Common myeloid progenitor, CD34-positive (primary cell): ENCODE measurements at regions not wholly inside any gene's neighbourhood (a gene's known extent, or its start where the extent isn't known, plus 50 kb on each side); places are given as distances from the start of the nearest gene placed in this dataset.
"Not testable (repeated sequence)": the region's sequence is repeated elsewhere in the genome, so short reads cannot be mapped to it uniquely, and the experiment has no call there.

Experiments used
- CTCF ChIA-PET: fragments of 350-600 bp; sonication (Branson Sonifier 250); formaldehyde crosslinking; loops from one replicate; lab custom pipeline; 2021; ENCODE audit warnings: antibody characterized with exemption; lab: Charles Lee
- POLR2A ChIA-PET: fragments of 350-600 bp; sonication (Branson Sonifier 250); formaldehyde crosslinking; loops from one replicate; lab custom pipeline; 2021; ENCODE audit warnings: antibody characterized with exemption; lab: Charles Lee
- DNase-seq, 3 donors: peaks; one replicate each; pipeline versions ENCODE4 v3.0.0 to v3.0.0-alpha.2; 2013
- H3K27ac ChIP-seq, 2 experiments: 1 replicate in 1 of 2; 2 replicates in 1 of 2; pipeline ENCODE4 v1.7.0; 2013; ENCODE audit warnings: inconsistent platforms in 2 of 2, low read length in 2 of 2, mild to moderate bottlenecking in 2 of 2, low read depth in 1 of 2, moderate library complexity in 1 of 2; ENCODE audit not compliant: severe bottlenecking in 2 of 2, insufficient read depth in 1 of 2, poor library complexity in 1 of 2
- H3K27me3 ChIP-seq, 5 experiments: replicated peaks in 2 of 5; 1 replicate in 3 of 5; 2 replicates in 2 of 5; pipeline versions ENCODE4 v1.6.1 to v1.7.0; 2013; ENCODE audit warnings: low read length in 4 of 5, mild to moderate bottlenecking in 2 of 5, moderate library complexity in 2 of 5, inconsistent platforms in 1 of 5; ENCODE audit not compliant: insufficient read depth in 5 of 5, control insufficient read depth in 4 of 5
- H3K36me3 ChIP-seq, 4 experiments: 1 replicate in 2 of 4; 2 replicates in 2 of 4; pipeline versions ENCODE4 v1.6.1 to v1.7.0; 2013; ENCODE audit warnings: low read length in 3 of 4, control low read depth in 1 of 4, mild to moderate bottlenecking in 1 of 4; ENCODE audit not compliant: control insufficient read depth in 4 of 4, insufficient read depth in 4 of 4
- H3K4me1 ChIP-seq, 4 experiments: 1 replicate in 3 of 4; 2 replicates in 1 of 4; pipeline versions ENCODE4 v1.6.1 to v1.7.1; 2013; ENCODE audit warnings: low read length in 3 of 4, mild to moderate bottlenecking in 3 of 4, control low read depth in 1 of 4, inconsistent platforms in 1 of 4, moderate library complexity in 1 of 4; ENCODE audit not compliant: control insufficient read depth in 4 of 4, insufficient read depth in 4 of 4; ENCODE audit errors: control extremely low read depth in 1 of 4
- H3K4me3 ChIP-seq, 7 experiments: 1 replicate in 4 of 7; 2 replicates in 3 of 7; pipeline versions ENCODE4 v1.5.1 to v1.7.0; 2013; ENCODE audit warnings: mild to moderate bottlenecking in 7 of 7, low read length in 6 of 7, moderate library complexity in 6 of 7, inconsistent platforms in 2 of 7, low read depth in 2 of 7, control low read depth in 1 of 7; ENCODE audit not compliant: insufficient read depth in 4 of 7, control insufficient read depth in 1 of 7; ENCODE audit errors: extremely low read depth in 1 of 7
- H3K9me3 ChIP-seq, 5 experiments: 1 replicate in 4 of 5; 2 replicates in 1 of 5; pipeline versions ENCODE4 v1.6.1 to v1.7.1; 2013; ENCODE audit warnings: low read length in 4 of 5, mild to moderate bottlenecking in 2 of 5, inconsistent platforms in 1 of 5, low read depth in 1 of 5, moderate library complexity in 1 of 5; ENCODE audit not compliant: control insufficient read depth in 4 of 5, insufficient read depth in 2 of 5; ENCODE audit errors: control extremely low read depth in 1 of 5
- WGBS: methylation state at CpG from one replicate; pipeline ENCODE4 v1.1.5; 2013; ENCODE audit not compliant: insufficient coverage; 5-methylcytosine and 5-hydroxymethylcytosine counted together

DNA sequence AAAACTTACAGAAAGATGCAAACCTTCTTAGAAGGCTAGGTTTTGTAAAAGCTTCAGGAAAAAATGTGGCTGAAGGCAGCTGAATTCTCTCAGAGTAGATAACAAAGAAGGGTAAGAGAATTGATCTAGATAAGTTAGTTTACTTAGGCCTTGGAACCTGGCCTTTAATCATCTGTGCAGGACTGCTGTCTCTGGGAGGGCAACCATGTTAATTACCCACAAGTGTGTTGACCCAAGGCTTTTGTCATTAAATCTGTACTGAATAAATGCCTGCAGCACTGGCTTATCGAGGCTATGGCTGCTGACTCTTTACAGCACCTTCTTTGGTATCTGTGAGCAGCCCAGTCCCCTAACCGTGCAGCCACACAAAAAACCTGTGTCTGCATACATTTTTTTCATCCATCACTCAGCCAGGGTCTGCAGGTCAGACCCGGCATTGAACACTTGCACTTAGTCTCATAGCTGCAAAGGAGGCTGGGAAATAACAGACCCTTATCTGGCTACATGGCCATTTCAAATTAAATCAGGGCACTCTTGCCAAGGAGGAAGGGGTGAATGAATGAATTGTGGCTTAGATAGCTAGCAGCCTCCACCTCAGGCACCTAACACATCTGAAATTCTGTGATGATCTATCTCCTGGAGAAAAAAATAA is 86.4 kb upstream of the EPCAM start:
- ChIA-PET CTCF (interaction anchor here (1.4 to 3.5 kb wide), 3 partner anchors 10 to 41 kb away, joined by 3 to 13 read pairs (median 8); no protein-coding TSS in a partner anchor), POLR2A (interaction anchor here (0.6 kb wide), 1 partner anchor 1189 kb away, joined by 3 read pairs; no protein-coding TSS in a partner anchor)
- no peaks in the 10 kb centered on the region for H3K4me1 ChIP-seq
- no peaks in the 10 kb centered on the region for H3K36me3 ChIP-seq
- DNase-seq, result no peak
- 95% methylated on average over 3 of the region's 3 CpGs for WGBS
- H3K4me3 ChIP-seq, result no peak overlapping the region
- no peaks in the 10 kb centered on the region for H3K27me3 ChIP-seq
- H3K27ac ChIP-seq, result no peak overlapping the region
- no peaks in the 10 kb centered on the region for H3K9me3 ChIP-seq

- not testable (repeated sequence) for H3K4me3 ChIP-seq, H3K9me3 ChIP-seq, H3K4me1 ChIP-seq, DNase-seq, H3K36me3 ChIP-seq, H3K27me3 ChIP-seq, H3K27ac ChIP-seq
- 100% methylated on average over 2 of the region's 4 CpGs for WGBS
- ChIA-PET CTCF (interaction anchor here (0.6 to 1.3 kb wide), 2 partner anchors 27 to 32 kb away, joined by 3 read pairs; no protein-coding TSS in a partner anchor), POLR2A (interaction anchor here (0.6 kb wide), 1 partner anchor 48 kb away, joined by 7 read pairs; no protein-coding TSS in a partner anchor)
Measured at GRCh38 chr2:47279525-47279924, 89.6 kb upstream of the EPCAM start.

DNA sequence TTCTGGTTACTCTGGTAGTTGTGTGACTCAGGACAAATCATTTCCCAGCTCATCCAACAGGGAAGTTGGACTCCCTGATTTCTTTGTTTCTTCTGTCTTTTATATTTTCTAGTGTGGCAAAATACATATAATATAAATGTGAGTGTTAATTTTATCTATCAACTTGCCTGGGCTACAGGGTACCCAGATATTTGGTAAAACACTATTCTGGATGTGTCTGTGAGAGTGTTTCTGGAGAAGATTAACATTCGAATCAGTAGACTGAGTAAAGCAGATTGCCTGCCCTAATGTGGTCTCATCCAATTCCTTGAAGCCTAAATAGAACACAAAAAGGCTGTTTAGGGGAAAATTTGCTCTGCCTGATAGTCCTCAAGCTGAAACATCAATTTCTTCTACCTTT is 91.1 kb upstream of the EPCAM start:
- no peaks in the 10 kb centered on the region for H3K36me3 ChIP-seq
- CTCF ChIA-PET, result interaction anchor here (0.6 to 1.6 kb wide), 5 partner anchors 14 to 40 kb away, joined by 3 to 4 read pairs (median 3); no protein-coding TSS in a partner anchor
- H3K27me3 ChIP-seq, result no peaks in the 10 kb centered on the region
- no peaks in the 10 kb centered on the region for H3K9me3 ChIP-seq
- no peak overlapping the region for H3K4me3 ChIP-seq
- 100% methylated on average over 1 of the region's 1 CpG for WGBS
- DNase-seq, result no peak
- no peak overlapping the region for H3K27ac ChIP-seq
- peaks cover 0 to 1% (median 0%) of the 10 kb centered on the region in 4 experiments for H3K4me1 ChIP-seq
- POLR2A ChIA-PET, result no interaction called here

DNA sequence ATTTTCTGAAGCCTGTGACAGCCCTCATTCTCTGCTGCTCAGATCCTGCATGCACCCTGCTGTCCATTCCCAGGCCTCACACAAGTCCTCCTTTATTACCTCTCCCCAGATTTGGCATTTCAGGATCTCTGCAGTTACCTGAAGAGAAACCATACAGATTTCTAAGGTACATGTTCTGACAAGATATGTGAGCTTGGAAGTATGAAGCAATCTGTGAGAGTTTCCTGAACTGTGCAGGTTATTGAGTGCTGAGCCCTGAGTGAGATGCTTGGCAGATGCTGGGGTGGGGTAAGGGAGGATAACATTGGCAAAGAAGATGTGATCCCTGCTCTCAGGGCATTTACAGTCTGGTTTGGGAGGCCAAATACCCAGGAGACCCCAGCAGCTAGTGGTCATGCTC is 91.9 kb upstream of the EPCAM start:
- ChIA-PET CTCF (interaction anchor here (0.8 to 7.6 kb wide), 6 partner anchors 9 to 294 kb away, joined by 3 to 43 read pairs (median 4); no protein-coding TSS in a partner anchor), POLR2A (no interaction called here)
- H3K36me3 ChIP-seq, result no peaks in the 10 kb centered on the region
- no peak for DNase-seq
- peaks cover 0 to 9% (median 7%) of the 10 kb centered on the region in 4 experiments for H3K4me1 ChIP-seq
- no peaks in the 10 kb centered on the region for H3K27me3 ChIP-seq
- H3K9me3 ChIP-seq, result no peaks in the 10 kb centered on the region
- no peak overlapping the region for H3K27ac ChIP-seq
- H3K4me3 ChIP-seq, result no peak overlapping the region

DNA sequence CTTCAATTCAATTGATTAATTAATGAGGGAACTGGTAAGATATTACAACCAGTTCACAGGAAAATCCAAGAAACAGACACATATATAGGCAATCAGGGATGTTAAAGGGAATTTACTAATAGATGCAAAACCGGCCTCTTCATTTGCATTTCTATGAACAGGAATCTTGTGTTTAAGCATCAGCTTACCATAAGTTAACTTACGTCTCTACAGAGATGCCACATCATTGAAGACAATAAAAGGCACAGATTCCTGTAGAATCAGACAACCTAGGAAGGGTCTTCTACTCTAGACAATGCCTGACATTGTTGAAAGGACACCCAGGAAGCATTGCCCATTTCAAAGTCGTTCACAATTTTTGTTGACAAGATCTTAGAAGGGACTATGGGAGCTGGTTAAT is 93.0 kb upstream of the EPCAM start:
- Histone ChIP-seq H3K4me3 (no peak overlapping the region), H3K9me3 (no peaks in the 10 kb centered on the region), H3K4me1 (peaks cover 0 to 11% (median 9%) of the 10 kb centered on the region in 4 experiments), H3K27me3 (no peaks in the 10 kb centered on the region), H3K27ac (no peak overlapping the region), H3K36me3 (no peaks in the 10 kb centered on the region)
- WGBS, result 100% methylated on average over 2 of the region's 3 CpGs
- CTCF ChIA-PET, result interaction anchor here (0.6 to 7.6 kb wide), 4 partner anchors 25 to 46 kb away, joined by 3 to 43 read pairs (median 3); no protein-coding TSS in a partner anchor
- POLR2A ChIA-PET, result interaction anchor here (0.5 kb wide), 1 partner anchor 41 kb away, joined by 3 read pairs; no protein-coding TSS in a partner anchor
- DNase-seq, result no peak

DNA sequence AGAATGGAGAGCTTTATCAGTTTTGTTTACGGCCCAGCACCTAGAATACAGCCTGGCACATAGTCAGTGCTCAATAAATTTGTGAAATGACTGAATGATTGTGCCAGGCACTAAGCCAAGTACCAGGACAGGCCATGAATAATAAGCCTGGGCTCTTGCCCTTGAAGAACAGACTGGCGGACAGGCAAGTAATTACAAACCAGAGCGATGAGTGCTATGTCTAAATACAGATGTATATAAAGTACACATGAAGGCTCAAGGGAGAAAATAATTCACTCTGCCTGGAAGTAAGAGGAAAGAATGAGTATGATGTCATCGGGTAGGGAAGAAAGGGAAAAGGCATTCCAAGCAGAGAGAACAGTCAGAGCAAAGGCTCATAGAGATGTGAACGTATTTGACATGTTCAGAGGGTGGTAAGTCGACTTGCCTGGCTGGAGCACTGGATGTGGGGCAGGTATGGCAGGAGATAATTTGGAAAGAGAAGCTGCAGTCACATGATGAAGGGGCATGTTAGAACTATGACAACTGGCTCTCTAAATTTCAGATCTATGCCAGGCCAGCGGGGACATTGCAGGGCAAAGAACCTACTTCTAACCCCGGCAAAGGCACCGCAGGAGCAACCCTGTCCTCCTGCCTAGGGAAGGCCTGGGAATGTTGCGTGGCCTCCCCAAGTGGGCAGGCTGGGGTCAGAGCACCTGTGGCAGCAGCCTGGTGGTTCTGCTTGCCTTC is 94.9 kb upstream of the EPCAM start:
- no peak for DNase-seq
- CTCF ChIA-PET, result interaction anchor here (0.7 to 7.6 kb wide), 8 partner anchors 8 to 265 kb away, joined by 3 to 43 read pairs (median 5); no protein-coding TSS in a partner anchor

More for the DNA sequence above, 94.9 kb upstream of the EPCAM start:
- Histone ChIP-seq H3K27me3 (no peaks in the 10 kb centered on the region), H3K27ac (no peak overlapping the region), H3K4me1 (peaks cover 0 to 11% (median 9%) of the 10 kb centered on the region in 4 experiments), H3K4me3 (no peak overlapping the region), H3K9me3 (no peaks in the 10 kb centered on the region), H3K36me3 (no peaks in the 10 kb centered on the region)
- POLR2A ChIA-PET, result no interaction called here
- WGBS, result 96% methylated on average over 10 of the region's 10 CpGs
